ENCODE measurements at regions not wholly inside any gene's neighbourhood (a gene's known extent, or its start where the extent isn't known, plus 50 kb on each side); places are given as distances from the start of the nearest gene placed in this dataset.
"Not testable (repeated sequence)": the region's sequence is repeated elsewhere in the genome, so short reads cannot be mapped to it uniquely, and the experiment has no call there.

GRCh38 chr17:31604936-31605335, 213.5 kb downstream of the RAB11FIP4 start:
- intact Hi-C loops (cut with micrococcal nuclease), result no loop called here
- H3K4me1 ChIP-seq (ENCODE audit: control insufficient read depth, extremely low read depth, insufficient read depth, low read length), result no peaks in the 10 kb centered on the region
- H3K9me3 ChIP-seq (replicated peaks; ENCODE audit: control insufficient read depth, insufficient read depth, low read length), result no peaks in the 10 kb centered on the region
- BruUV-seq (replicated peaks), result no TSS peak
- dilution Hi-C loops (cut with MboI; ENCODE audit: extremely low pct_ligation_motif_present, low sequenced_read_pairs), result no loop called here
- H3K36me3 ChIP-seq (ENCODE audit: control insufficient read depth in 2 of 2, extremely low read depth in 1 of 2, insufficient read depth in 2 of 2, low read length in 2 of 2), result no peaks in the 10 kb centered on the region
- no peak overlapping the region for H3K4me3 ChIP-seq (replicated peaks in 1 of 3; ENCODE audit: insufficient read depth in 1 of 3, low read depth in 1 of 3, low read length in 3 of 3)
- FAIRE-seq (no peak), DNase-seq (ENCODE audit: low read depth, low spot score) (no peak)
- H3K79me2 ChIP-seq (ENCODE audit: control insufficient read depth, insufficient read depth, low read length), result no peaks in the 10 kb centered on the region
- ChIA-PET POLR2A (no interaction called here), CTCF (no interaction called here)
- TF ChIP-seq FOS (IDR thresholded peaks at IDR 0.05; ENCODE audit: borderline replicate concordance, insufficient read depth, low read length) (no peak), EZH2 (IDR thresholded peaks at IDR 0.05; ENCODE audit: borderline replicate concordance, low read depth, low read length, severe bottlenecking) (no peak), MYC (IDR thresholded peaks at IDR 0.05; ENCODE audit: low read depth, low read length) (no peak), CTCF (IDR thresholded peaks at IDR 0.05; ENCODE audit: extremely low read depth in 1 of 2, insufficient read depth in 1 of 2, low read depth in 1 of 2, low read length in 2 of 2) (no peak), POLR2A (IDR thresholded peaks at IDR 0.05; ENCODE audit: low read depth, low read length) (no peak), JUN (IDR thresholded peaks at IDR 0.05; ENCODE audit: borderline replicate concordance, insufficient read depth, insufficient read length, low read depth) (no peak), POLR2AphosphoS5 (IDR thresholded peaks at IDR 0.05; ENCODE audit: insufficient read depth, low read depth, low read length) (no peak), MAX (IDR thresholded peaks at IDR 0.05; ENCODE audit: insufficient read depth, insufficient read length) (no peak), GATA2 (IDR thresholded peaks at IDR 0.05; ENCODE audit: insufficient read depth, insufficient read length, low read depth, low read length) (no peak)
- H3K27me3 ChIP-seq (ENCODE audit: control insufficient read depth in 2 of 2, insufficient read depth in 2 of 2, low read length in 2 of 2), result no peaks in the 10 kb centered on the region
- H3K4me2 ChIP-seq (ENCODE audit: insufficient read depth, low read length), result no peak overlapping the region
- H3K9me1 ChIP-seq (replicated peaks; ENCODE audit: control insufficient read depth, extremely low read depth, insufficient read depth, low read length), result no peaks in the 10 kb centered on the region
- no peaks in the 10 kb centered on the region for H4K20me1 ChIP-seq (replicated peaks; ENCODE audit: control insufficient read depth, extremely low read depth, insufficient read depth, low read length)
- H2AFZ ChIP-seq (ENCODE audit: low read depth, low read length), result no peak overlapping the region
- H3K9ac ChIP-seq (replicated peaks; ENCODE audit: extremely low read depth, insufficient read depth, low read length), result no peak overlapping the region
- H3K27ac ChIP-seq (ENCODE audit: insufficient read depth, low read depth, low read length), result no peak overlapping the region

- H3K9ac ChIP-seq (replicated peaks; ENCODE audit: extremely low read depth, insufficient read depth, low read length), result not testable (repeated sequence)
These were observed 208.7 kb downstream of the RAB11FIP4 start for GRCh38 chr17:31600144-31600543.

More at GRCh38 chr17:31600144-31600543, 208.7 kb downstream of the RAB11FIP4 start:
- H3K27me3 ChIP-seq (ENCODE audit: control insufficient read depth in 2 of 2, insufficient read depth in 2 of 2, low read length in 2 of 2); H3K9me1 ChIP-seq (replicated peaks; ENCODE audit: control insufficient read depth, extremely low read depth, insufficient read depth, low read length); H2AFZ ChIP-seq (ENCODE audit: low read depth, low read length); BruUV-seq (replicated peaks); CTCF ChIA-PET; H4K20me1 ChIP-seq (replicated peaks; ENCODE audit: control insufficient read depth, extremely low read depth, insufficient read depth, low read length); intact Hi-C loops (cut with micrococcal nuclease); H3K36me3 ChIP-seq (ENCODE audit: control insufficient read depth in 2 of 2, extremely low read depth in 1 of 2, insufficient read depth in 2 of 2, low read length in 2 of 2); DNase-seq (ENCODE audit: low read depth, low spot score); POLR2A ChIA-PET; H3K79me2 ChIP-seq (ENCODE audit: control insufficient read depth, insufficient read depth, low read length); dilution Hi-C loops (cut with MboI; ENCODE audit: extremely low pct_ligation_motif_present, low sequenced_read_pairs); H3K9me3 ChIP-seq (replicated peaks; ENCODE audit: control insufficient read depth, insufficient read depth, low read length); H3K27ac ChIP-seq (ENCODE audit: insufficient read depth, low read depth, low read length); FAIRE-seq; H3K4me2 ChIP-seq (ENCODE audit: insufficient read depth, low read length); H3K4me3 ChIP-seq (replicated peaks in 1 of 3; ENCODE audit: insufficient read depth in 1 of 3, low read depth in 1 of 3, low read length in 3 of 3): not testable (repeated sequence)
- peaks cover 18% of the 10 kb centered on the region for H3K4me1 ChIP-seq (ENCODE audit: control insufficient read depth, extremely low read depth, insufficient read depth, low read length)
